ENCODE measurements at regions not wholly inside any gene's neighbourhood (a gene's known extent, or its start where the extent isn't known, plus 50 kb on each side); places are given as distances from the start of the nearest gene placed in this dataset.

DNA sequence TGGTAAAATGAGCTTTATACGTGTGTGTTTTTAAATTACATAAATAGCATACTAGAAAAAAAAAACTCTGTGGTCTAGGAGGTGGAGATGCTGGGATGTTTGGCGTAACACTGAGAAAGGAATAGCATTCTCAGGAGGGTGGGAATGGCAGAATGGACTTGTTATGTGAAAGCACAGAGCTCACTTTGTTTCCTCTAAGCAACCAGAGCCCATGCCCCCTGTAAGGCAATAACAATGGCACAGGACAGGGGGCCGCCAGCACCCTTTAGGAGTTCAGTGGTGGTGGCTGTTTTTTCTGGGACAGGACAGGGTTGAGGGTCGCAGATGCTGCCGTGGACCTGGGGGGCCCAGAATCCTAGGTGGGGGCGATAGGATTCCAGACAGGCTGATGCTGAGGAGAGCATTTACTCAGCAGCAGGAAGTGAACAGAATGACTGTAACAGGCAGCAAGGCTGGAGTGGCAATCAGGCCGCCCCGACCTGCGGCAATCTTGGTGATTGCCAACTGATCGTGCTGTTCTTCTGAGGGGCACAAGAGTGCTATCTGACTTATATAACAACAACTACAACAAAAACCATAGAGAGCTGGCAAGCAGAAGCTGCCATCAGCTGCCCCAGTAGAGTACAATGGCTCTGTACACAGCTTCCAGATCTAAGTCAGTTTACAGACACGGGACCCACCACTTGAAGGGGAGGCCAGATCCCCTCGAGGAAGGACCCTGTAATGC is 160.4 kb downstream of the UACA start:
- no peaks in the 10 kb centered on the region for H3K9me3 ChIP-seq (ENCODE audit: control insufficient read depth, insufficient read depth, low read depth, low read length)
- peaks cover 7% of the 10 kb centered on the region for H3K4me1 ChIP-seq (ENCODE audit: control insufficient read depth, extremely low read depth, insufficient read depth, low read length)
- H4K20me1 ChIP-seq (ENCODE audit: control insufficient read depth, extremely low read depth, insufficient read depth, low read length), result no peaks in the 10 kb centered on the region
- peaks cover 2% of the 10 kb centered on the region for H3K36me3 ChIP-seq (ENCODE audit: control insufficient read depth, insufficient read depth, low read length)
- no peak overlapping the region for H3K9ac ChIP-seq (ENCODE audit: insufficient read depth, low read length)
- H3K4me2 ChIP-seq (ENCODE audit: extremely low read depth, insufficient read depth, low read length), result no peak overlapping the region
- no peak for TF ChIP-seq CTCF (conservative IDR thresholded peaks at IDR 0.05 in 1 of 2, IDR thresholded peaks at IDR 0.05 in 1 of 2; ENCODE audit: low read depth in 1 of 2, low read length in 2 of 2)
- no peak for TF ChIP-seq EZH2 (IDR thresholded peaks at IDR 0.05; ENCODE audit: low read length, missing control alignments)
- H3K27me3 ChIP-seq (ENCODE audit: control insufficient read depth, insufficient read depth, low read length), result no peaks in the 10 kb centered on the region
- H3K79me2 ChIP-seq (ENCODE audit: control insufficient read depth, insufficient read depth, low read length), result no peaks in the 10 kb centered on the region
- no peak overlapping the region for H3K27ac ChIP-seq (ENCODE audit: insufficient read depth, low read length)
- DNase-seq (ENCODE audit: low read depth in 2 of 2), result no peak
- H3K4me3 ChIP-seq (replicated peaks in 1 of 4; ENCODE audit: control extremely low read depth in 1 of 4, insufficient read depth in 1 of 4, low read depth in 3 of 4, low read length in 4 of 4), result no peak overlapping the region
- H2AFZ ChIP-seq (ENCODE audit: low read length), result no peak overlapping the region

GRCh38 chr15:70602281-70602680 is 161.1 kb downstream of the UACA start:
- Histone ChIP-seq H3K9me3 (ENCODE audit: control insufficient read depth, insufficient read depth, low read depth, low read length) (no peaks in the 10 kb centered on the region), H3K4me3 (replicated peaks in 1 of 4; ENCODE audit: control extremely low read depth in 1 of 4, insufficient read depth in 1 of 4, low read depth in 3 of 4, low read length in 4 of 4) (no peak overlapping the region), H3K9ac (ENCODE audit: insufficient read depth, low read length) (no peak overlapping the region), H3K27me3 (ENCODE audit: control insufficient read depth, insufficient read depth, low read length) (no peaks in the 10 kb centered on the region), H3K36me3 (ENCODE audit: control insufficient read depth, insufficient read depth, low read length) (peaks cover 2% of the 10 kb centered on the region), H3K4me2 (ENCODE audit: extremely low read depth, insufficient read depth, low read length) (no peak overlapping the region), H3K79me2 (ENCODE audit: control insufficient read depth, insufficient read depth, low read length) (no peaks in the 10 kb centered on the region), H3K27ac (ENCODE audit: insufficient read depth, low read length) (no peak overlapping the region), H2AFZ (ENCODE audit: low read length) (no peak overlapping the region), H3K4me1 (ENCODE audit: control insufficient read depth, extremely low read depth, insufficient read depth, low read length) (peaks cover 8% of the 10 kb centered on the region), H4K20me1 (ENCODE audit: control insufficient read depth, extremely low read depth, insufficient read depth, low read length) (no peaks in the 10 kb centered on the region)
- DNase-seq (ENCODE audit: low read depth in 2 of 2), result no peak
- TF ChIP-seq CTCF (conservative IDR thresholded peaks at IDR 0.05 in 1 of 2, IDR thresholded peaks at IDR 0.05 in 1 of 2; ENCODE audit: low read depth in 1 of 2, low read length in 2 of 2), result no peak

GRCh38 chr15:70597945-70598344 is 165.4 kb downstream of the UACA start:
- H3K4me2 ChIP-seq (ENCODE audit: extremely low read depth, insufficient read depth, low read length), result no peak overlapping the region
- H3K27me3 ChIP-seq (ENCODE audit: control insufficient read depth, insufficient read depth, low read length), result no peaks in the 10 kb centered on the region
- no peaks in the 10 kb centered on the region for H3K79me2 ChIP-seq (ENCODE audit: control insufficient read depth, insufficient read depth, low read length)
- no peaks in the 10 kb centered on the region for H3K36me3 ChIP-seq (ENCODE audit: control insufficient read depth, insufficient read depth, low read length)
- no peak overlapping the region for H3K9ac ChIP-seq (ENCODE audit: insufficient read depth, low read length)
- no peak for DNase-seq (ENCODE audit: low read depth in 2 of 2)
- no peak overlapping the region for H3K27ac ChIP-seq (ENCODE audit: insufficient read depth, low read length)
- peaks cover 8% of the 10 kb centered on the region for H3K4me1 ChIP-seq (ENCODE audit: control insufficient read depth, extremely low read depth, insufficient read depth, low read length)
- no peaks in the 10 kb centered on the region for H3K9me3 ChIP-seq (ENCODE audit: control insufficient read depth, insufficient read depth, low read depth, low read length)
- no peak overlapping the region for H3K4me3 ChIP-seq (replicated peaks in 1 of 4; ENCODE audit: control extremely low read depth in 1 of 4, insufficient read depth in 1 of 4, low read depth in 3 of 4, low read length in 4 of 4)
- no peak overlapping the region for H2AFZ ChIP-seq (ENCODE audit: low read length)
- TF ChIP-seq EZH2 (IDR thresholded peaks at IDR 0.05; ENCODE audit: low read length, missing control alignments), result no peak
- TF ChIP-seq CTCF (conservative IDR thresholded peaks at IDR 0.05 in 1 of 2, IDR thresholded peaks at IDR 0.05 in 1 of 2; ENCODE audit: low read depth in 1 of 2, low read length in 2 of 2), result no peak
- H4K20me1 ChIP-seq (ENCODE audit: control insufficient read depth, extremely low read depth, insufficient read depth, low read length), result no peaks in the 10 kb centered on the region
